ENCODE measurements at regions not wholly inside any gene's neighbourhood (a gene's known extent, or its start where the extent isn't known, plus 50 kb on each side); places are given as distances from the start of the nearest gene placed in this dataset.

GRCh38 chr3:31048143-31048542 is 153.7 kb upstream of the GADL1 start:
- DNase-seq = no peak

DNA sequence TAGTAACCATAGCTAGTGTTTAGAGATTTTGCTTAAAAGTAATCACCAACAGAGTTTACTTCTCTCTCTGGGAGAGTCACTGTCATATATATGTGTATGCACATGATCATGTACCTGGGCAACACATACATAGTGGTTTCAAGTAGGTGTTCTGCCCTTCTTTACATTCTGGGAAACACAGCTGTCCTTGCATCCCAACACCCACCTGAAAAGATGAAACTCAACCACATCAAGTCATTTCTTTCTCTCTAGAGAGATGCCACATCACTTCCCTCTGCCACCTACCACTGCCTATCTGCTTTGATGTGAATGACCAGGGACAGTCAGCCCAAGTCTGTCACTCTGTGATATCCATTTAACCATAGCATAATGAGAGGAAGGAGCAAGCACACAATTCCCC is 155.8 kb upstream of the GADL1 start:
- DNase-seq = no peak

DNA sequence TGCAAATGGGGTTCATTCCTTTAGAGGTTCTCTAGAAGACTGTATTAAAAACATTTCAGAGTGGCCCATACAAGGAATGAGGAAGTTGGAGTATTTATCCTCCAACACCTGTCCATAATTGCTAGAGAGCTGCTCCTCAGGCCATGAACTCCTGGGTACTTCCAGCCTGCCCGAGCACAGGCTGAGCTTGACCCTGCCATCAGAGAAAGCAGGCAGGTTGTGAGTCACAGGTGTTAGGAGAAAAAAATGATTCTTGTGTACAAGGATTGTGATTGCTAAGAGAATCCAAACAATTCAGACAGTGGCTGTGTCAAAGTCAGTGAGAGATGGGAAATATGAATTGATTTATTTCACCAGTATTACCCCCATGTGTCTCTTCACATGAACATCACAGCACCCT is 156.8 kb upstream of the GADL1 start:
- DNase-seq = no peak

- DNase-seq = no peak
Observed at GRCh38 chr3:31053299-31053698, 158.8 kb upstream of the GADL1 start.

DNA sequence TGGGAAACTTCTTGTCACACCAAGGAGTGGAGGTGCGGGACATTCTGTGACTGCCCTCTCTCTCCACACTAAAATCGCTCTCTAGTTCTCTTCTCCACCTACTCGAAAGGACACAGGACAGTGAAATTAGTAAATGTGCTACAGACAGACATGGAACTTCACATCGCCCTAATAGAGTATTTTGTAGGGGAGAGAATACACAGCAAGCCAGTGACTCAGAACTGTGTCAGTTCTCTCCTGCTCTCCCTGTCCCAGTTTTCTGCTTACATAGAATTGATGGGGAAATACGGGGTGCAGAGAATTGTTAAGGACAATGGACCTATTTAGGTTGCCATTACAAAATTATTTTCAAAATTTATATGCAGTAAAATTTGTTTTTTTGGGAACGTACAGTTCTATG is 159.6 kb upstream of the GADL1 start:
- no peak for DNase-seq

DNA sequence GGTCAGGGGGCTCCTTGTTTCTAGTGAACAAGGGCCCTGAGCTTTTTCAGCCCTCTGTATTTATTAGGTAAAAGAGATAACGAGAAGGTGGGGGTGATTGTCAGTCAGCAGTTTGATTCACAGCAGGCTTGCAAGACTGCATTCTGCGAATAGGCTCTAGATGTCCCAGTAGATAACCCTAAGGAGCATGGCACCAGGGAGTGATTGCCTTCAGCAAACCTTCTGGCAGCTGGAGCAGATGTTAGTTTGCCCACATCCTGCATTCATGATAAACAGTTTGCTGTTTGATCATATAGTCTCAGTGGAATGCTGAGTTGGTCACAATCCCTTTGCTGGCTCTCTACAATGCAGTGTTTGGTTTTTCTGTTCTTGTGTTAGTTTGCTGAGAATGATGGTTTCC is 161.3 kb upstream of the GADL1 start:
- no peak for DNase-seq

GRCh38 chr3:31057891-31058290 is 163.4 kb upstream of the GADL1 start:
- no peak for DNase-seq

GRCh38 chr3:31064021-31064420 is 169.6 kb upstream of the GADL1 start:
- DNase-seq = no peak

DNA sequence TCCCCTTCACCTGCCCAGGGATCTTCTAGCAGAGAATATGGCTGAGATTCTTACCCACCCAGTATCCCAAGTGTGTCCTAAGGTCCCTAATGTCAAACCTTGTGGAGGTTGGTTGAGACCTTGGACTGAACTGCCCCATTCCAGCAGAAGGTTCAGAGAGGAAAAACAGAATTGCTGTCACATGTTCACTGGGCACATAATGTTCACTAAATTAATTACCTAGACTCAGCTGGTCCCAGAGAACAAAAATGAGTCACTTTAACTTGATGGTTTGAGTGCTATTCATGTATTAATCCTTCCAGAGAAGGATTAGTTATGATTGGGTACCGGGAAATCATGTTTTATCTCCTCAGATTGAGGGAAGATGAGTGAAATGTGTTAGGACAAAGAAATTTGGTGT is 171.3 kb upstream of the GADL1 start:
- no peak for DNase-seq

DNA sequence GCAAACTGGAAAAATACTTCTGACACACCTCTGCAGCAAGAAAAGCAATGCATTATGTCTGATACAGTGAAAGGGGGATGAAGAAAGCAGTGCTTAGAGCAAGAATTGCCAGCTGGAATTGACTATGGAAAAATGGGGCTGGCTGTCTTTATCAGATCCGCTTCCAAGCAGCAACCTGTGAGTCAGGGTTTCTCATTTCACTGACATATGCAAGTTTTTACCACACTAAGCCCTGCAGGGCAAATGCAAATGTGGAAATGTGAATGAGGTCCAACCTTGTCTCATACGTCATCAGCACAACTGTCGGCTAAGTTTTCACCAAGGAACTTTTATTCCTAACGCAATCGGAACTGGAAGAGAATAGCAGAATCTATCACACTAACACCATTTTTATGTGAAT is 172.5 kb upstream of the GADL1 start:
- no peak for DNase-seq

- no peak for DNase-seq
Observed at GRCh38 chr3:31075471-31075870, 181.0 kb upstream of the GADL1 start.

DNA sequence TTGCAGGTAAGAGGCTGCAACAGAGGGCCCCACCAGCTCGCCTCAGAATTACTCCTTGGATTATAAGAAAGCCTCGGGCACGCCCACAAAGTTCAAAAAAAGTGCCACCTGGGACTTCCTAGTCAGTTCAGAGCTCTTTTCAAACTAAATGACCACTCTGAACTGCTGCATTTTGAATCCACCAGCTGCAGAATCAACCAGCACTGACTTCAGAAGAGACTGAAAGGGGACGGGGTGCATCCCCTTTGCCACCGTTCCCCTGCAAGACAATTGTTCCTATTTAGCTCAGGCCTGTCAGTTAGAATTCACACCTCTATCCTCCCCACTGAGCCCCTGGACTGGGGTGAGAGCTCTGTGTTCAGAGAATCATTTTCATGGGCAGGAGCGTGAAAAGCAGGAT is 181.4 kb upstream of the GADL1 start:
- DNase-seq = no peak

- peak in 1 of 56 donors; percentile 4 for DNase-seq
Observed at GRCh38 chr3:31077021-31077601, 182.7 kb upstream of the GADL1 start.

DNA sequence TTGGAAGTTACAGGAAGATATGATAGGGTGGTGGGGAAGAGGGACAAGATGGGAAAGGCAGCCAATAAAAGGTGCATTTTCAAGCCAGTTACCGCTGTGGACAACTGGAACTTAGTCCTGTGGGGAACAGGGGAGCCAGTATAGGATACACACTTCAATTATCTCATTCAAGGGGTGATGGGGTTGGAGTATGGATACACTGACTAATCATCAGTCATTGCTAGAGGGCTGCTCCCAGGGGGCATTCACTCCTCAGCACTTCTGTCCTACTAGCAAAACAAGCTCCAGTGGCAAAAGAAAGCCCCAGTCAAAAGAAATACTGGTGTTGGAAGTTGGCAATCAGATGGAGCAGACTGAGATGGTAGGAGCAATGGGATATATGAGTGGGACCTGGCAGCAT is 183.4 kb upstream of the GADL1 start:
- DNase-seq = no peak

DNA sequence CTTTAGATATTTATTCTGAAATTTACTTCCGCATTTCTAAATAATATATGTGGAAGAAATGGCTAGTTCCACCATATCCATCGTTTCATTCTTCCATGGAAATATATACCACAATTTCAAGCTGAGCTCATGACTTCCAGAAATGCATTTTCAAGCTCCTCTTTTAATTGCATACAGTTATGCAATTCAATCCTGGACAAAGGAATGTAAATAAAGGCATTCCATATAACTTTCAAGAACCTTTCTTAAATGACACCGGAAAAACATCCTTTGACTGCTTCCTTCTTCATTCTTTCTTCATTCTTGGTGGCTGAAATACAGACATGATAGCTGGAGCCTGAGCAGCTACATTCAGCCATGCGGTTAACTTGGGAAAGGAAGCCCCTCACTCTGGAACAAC is 185.2 kb upstream of the GADL1 start:
- DNase-seq = no peak

GRCh38 chr3:31081018-31081662 is 186.7 kb upstream of the GADL1 start:
- no peak for DNase-seq

- DNase-seq = no peak
Observed at GRCh38 chr3:31086148-31086547, 191.7 kb upstream of the GADL1 start.

DNA sequence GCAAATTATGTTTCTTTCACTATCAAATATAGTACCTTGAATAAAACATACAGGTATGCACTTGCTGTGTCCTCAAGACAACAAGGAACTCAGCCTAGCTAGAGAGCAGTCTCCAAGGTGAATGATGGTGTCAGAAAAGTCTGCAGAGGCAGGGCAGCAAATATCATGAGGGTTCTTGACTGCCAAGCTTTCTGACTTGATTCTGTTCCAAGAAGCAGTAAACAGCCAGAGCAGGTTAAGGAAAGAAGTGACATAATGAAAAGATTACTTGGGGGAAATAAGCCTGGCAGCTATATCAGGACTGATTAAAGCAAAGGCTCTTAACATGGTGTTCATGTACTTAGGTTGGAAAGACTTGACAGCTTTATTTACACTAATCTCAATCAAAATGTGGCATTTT is 192.2 kb upstream of the GADL1 start:
- DNase-seq = no peak

DNA sequence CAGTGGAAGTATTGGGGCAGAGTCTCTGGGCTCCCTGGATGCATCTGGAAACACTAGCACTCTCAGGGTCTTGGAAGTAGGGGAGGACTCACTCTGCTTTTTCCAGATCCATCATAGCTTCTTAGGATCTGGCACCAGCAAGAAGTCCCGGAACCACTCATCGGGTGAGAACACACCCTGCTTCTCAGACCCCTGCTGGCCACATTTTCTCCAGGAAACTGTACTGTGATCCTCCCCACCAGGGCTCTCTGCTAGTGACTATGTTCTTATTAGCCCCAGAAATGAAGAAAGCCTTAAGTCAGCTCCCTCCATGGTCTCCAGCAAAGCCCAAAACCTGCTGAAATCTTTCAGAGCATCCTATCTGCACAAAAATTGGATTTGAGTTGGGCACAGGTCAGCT is 197.3 kb upstream of the GADL1 start:
- no peak for DNase-seq

GRCh38 chr3:31092748-31093589 is 198.5 kb upstream of the GADL1 start:
- no peak for DNase-seq

GRCh38 chr3:31093606-31094005 is 199.1 kb upstream of the GADL1 start:
- DNase-seq = no peak

GRCh38 chr3:31094048-31094447 is 199.6 kb upstream of the GADL1 start:
- DNase-seq = no peak

- DNase-seq = no peak
Observed at GRCh38 chr3:31095255-31095654, 200.8 kb upstream of the GADL1 start.
